ENCODE measurements at regions not wholly inside any gene's neighbourhood (a gene's known extent, or its start where the extent isn't known, plus 50 kb on each side); places are given as distances from the start of the nearest gene placed in this dataset.
"Not testable (repeated sequence)": the region's sequence is repeated elsewhere in the genome, so short reads cannot be mapped to it uniquely, and the experiment has no call there.

DNA sequence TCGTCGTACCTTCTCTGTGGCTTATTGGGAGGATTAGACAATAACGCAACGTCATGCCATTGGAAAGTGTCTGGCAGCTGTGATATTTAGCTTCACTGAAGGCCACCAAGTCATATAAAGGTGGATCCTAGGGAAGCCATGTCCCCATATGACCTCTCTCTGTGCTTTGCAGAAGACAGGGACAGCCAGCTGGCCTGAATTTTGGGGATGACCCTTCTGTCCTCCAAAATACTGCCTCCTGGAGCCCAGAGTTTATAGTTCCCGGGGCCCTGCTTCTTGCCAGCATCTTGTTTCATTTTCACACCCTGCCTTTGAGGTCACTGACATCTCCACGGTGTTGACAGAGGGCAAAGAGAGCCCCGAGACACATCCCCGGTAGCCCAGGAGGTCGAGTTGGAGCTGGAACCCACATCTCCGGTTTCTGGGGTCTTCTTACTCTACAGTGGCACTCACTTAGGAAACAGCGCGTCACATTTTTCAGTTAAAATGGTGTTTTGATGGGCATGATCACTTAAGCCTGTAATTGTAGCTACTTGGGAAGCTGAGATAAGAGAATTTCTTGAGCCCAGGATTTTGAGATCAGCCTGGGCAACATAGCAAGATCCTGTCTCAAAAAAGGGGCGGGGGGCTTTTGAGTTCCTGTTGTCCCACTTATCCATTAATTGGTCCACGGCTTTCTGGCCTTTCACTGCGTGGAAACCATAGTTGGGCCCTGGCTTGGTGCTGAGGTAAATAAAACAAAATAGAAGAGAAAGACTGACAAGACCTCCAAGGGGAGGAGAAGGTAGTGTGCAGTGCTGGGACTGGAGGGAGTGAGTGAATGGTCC is 101.1 kb downstream of the DDX1 start:
- no peaks in the 10 kb centered on the region for H3K36me3 ChIP-seq (ENCODE audit: control insufficient read depth, insufficient read depth, low read length)
- DNase-seq (ENCODE audit: extremely low read depth, insufficient read length): no peak
- H3K4me3 ChIP-seq (replicated peaks; ENCODE audit: low read depth, low read length): no peak overlapping the region
- H3K27me3 ChIP-seq (replicated peaks; ENCODE audit: control insufficient read depth, insufficient read depth, low read length): peaks cover 2% of the 10 kb centered on the region
- no peak for TF ChIP-seq CTCF (IDR thresholded peaks at IDR 0.05; ENCODE audit: insufficient read depth, low read length, poor library complexity, severe bottlenecking)

GRCh38 chr2:15693382-15693781 is 101.7 kb downstream of the DDX1 start:
- no peaks in the 10 kb centered on the region for H3K36me3 ChIP-seq (ENCODE audit: control insufficient read depth, insufficient read depth, low read length)
- no peak overlapping the region for H3K4me3 ChIP-seq (replicated peaks; ENCODE audit: low read depth, low read length)
- no peak for DNase-seq (ENCODE audit: extremely low read depth, insufficient read length)
- peaks cover 2% of the 10 kb centered on the region for H3K27me3 ChIP-seq (replicated peaks; ENCODE audit: control insufficient read depth, insufficient read depth, low read length)
- TF ChIP-seq CTCF (IDR thresholded peaks at IDR 0.05; ENCODE audit: insufficient read depth, low read length, poor library complexity, severe bottlenecking): no peak

- TF ChIP-seq CTCF (IDR thresholded peaks at IDR 0.05; ENCODE audit: insufficient read depth, low read length, poor library complexity, severe bottlenecking): no peak
- no peak for DNase-seq (ENCODE audit: extremely low read depth, insufficient read length)
- no peaks in the 10 kb centered on the region for H3K36me3 ChIP-seq (ENCODE audit: control insufficient read depth, insufficient read depth, low read length)
These were observed 102.4 kb downstream of the DDX1 start for GRCh38 chr2:15693926-15694588.

DNA sequence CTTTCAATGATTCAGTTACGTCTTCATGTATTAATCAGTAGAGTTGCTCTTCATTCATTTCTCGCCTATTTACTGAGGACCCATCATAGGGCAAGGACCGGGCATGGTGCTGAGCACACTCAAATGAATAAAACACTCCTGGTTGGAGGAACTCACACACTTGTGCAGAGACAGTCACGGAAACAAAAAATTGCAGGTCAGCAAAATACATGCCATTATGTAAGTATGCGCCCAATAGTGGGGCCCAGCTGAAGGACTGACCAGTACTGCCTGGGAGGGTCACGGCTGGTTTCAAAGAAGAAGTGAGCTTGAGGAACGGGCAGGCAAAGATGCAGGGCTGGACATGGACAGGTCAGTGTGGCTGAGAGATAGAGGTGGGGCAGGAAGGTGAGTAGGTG is 102.9 kb downstream of the DDX1 start:
- H3K4me3 ChIP-seq (replicated peaks; ENCODE audit: low read depth, low read length): no peak overlapping the region
- no peak for DNase-seq (ENCODE audit: extremely low read depth, insufficient read length)
- no peak for TF ChIP-seq CTCF (IDR thresholded peaks at IDR 0.05; ENCODE audit: insufficient read depth, low read length, poor library complexity, severe bottlenecking)
- H3K27me3 ChIP-seq (replicated peaks; ENCODE audit: control insufficient read depth, insufficient read depth, low read length): no peaks in the 10 kb centered on the region; the same call in 1 of the 2 replicates
- no peaks in the 10 kb centered on the region for H3K36me3 ChIP-seq (ENCODE audit: control insufficient read depth, insufficient read depth, low read length)

More at GRCh38 chr2:15693926-15694588, 102.4 kb downstream of the DDX1 start:
- H3K27me3 ChIP-seq (replicated peaks; ENCODE audit: control insufficient read depth, insufficient read depth, low read length): peaks cover 2% of the 10 kb centered on the region
- no peak overlapping the region for H3K4me3 ChIP-seq (replicated peaks; ENCODE audit: low read depth, low read length)

DNA sequence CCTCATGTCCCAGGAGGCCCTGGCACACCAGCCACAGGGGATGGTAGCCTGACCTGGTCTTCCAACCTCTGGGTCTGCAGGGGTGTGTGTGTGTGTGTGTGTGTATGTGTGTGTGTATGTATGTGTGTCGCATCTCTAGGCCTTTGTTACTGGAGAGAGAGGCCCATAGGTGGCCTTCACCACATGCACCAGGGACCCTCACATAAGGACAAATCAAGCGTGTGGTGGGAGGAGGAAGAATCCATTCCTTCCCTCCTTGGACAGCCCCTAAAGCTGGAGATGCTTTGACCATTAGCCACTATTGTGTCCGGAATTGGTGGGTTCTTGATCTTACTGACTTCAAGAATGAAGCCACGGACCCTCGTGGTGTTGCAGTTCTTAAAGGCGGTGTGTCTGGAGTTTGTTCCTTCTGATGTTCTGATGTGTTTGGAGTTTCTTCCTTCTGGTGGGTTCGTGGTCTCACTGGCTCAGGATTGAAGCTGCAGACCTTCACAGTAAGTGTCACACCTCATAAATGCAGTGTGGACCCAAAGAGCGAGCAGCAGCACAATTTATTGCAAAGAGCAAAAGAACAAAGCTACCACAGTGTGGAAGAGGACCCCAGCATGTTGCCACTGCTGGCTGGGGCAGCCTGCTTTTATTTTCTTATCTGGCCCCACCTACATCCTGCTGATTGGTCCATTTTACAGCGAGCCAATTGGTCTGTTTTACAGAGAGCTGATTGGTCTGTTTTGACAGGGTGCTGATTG is 104.1 kb downstream of the DDX1 start:
- TF ChIP-seq CTCF (IDR thresholded peaks at IDR 0.05; ENCODE audit: insufficient read depth, low read length, poor library complexity, severe bottlenecking): no peak

GRCh38 chr2:15696606-15697170 is 105.0 kb downstream of the DDX1 start:
- not testable (repeated sequence) for H3K36me3 ChIP-seq (ENCODE audit: control insufficient read depth, insufficient read depth, low read length); H3K4me3 ChIP-seq (replicated peaks; ENCODE audit: low read depth, low read length); DNase-seq (ENCODE audit: extremely low read depth, insufficient read length); H3K27me3 ChIP-seq (replicated peaks; ENCODE audit: control insufficient read depth, insufficient read depth, low read length)

More for the DNA sequence above, 104.1 kb downstream of the DDX1 start:
- no peaks in the 10 kb centered on the region for H3K36me3 ChIP-seq (ENCODE audit: control insufficient read depth, insufficient read depth, low read length)
- no peaks in the 10 kb centered on the region; the same call in 1 of the 2 replicates for H3K27me3 ChIP-seq (replicated peaks; ENCODE audit: control insufficient read depth, insufficient read depth, low read length)
- no peak for DNase-seq (ENCODE audit: extremely low read depth, insufficient read length)
- H3K4me3 ChIP-seq (replicated peaks; ENCODE audit: low read depth, low read length): no peak overlapping the region

All from GM06990 (cell line).